ENCODE measurements at regions not wholly inside any gene's neighbourhood (a gene's known extent, or its start where the extent isn't known, plus 50 kb on each side); places are given as distances from the start of the nearest gene placed in this dataset.

DNA sequence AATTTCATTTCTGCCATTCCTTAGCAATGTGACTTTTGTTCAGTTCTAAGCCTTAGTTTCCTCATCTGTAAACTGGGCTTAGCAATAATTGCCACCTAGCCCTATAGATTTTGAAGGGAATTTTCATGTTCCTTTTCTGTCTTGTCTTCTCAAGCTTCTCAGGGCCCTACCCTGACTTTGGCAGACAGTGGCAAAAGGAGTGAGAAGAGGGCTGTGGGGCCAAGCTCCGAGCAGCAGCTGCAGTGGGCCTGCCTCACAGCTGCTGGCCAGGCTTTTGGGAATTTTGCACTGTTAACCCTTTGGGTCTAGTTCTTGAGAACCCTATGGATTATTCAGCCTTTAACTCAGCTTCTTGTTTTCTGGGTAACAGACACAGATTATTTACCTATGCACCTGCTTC lies 67.6 kb upstream of the IGSF1 start:
- TF ChIP-seq, protein P1, sequence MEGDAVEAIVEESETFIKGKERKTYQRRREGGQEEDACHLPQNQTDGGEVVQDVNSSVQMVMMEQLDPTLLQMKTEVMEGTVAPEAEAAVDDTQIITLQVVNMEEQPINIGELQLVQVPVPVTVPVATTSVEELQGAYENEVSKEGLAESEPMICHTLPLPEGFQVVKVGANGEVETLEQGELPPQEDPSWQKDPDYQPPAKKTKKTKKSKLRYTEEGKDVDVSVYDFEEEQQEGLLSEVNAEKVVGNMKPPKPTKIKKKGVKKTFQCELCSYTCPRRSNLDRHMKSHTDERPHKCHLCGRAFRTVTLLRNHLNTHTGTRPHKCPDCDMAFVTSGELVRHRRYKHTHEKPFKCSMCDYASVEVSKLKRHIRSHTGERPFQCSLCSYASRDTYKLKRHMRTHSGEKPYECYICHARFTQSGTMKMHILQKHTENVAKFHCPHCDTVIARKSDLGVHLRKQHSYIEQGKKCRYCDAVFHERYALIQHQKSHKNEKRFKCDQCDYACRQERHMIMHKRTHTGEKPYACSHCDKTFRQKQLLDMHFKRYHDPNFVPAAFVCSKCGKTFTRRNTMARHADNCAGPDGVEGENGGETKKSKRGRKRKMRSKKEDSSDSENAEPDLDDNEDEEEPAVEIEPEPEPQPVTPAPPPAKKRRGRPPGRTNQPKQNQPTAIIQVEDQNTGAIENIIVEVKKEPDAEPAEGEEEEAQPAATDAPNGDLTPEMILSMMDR (IDR thresholded peaks at IDR 0.05; ENCODE audit: borderline replicate concordance, insufficient read depth, low read depth, low read length): no peak

DNA sequence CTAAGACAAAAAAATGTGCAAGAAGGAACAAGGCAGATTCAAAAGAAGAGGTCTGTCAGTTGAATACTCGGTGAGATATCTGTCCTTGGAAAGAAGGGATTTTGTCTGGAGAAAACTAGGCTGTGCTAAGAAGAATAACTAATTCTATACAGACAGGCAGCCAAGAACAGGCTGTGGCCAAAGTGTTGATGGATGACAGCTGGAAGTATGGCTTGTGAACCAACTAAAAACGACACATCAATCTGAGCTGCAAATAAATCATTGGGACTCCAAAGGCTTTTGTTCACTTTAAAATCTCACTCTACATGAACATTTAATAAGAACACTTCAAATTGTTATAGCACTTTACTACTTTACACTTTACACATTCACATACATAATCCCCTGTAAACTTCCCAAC lies 70.5 kb upstream of the IGSF1 start:
- no peak overlapping the region for H3K4me3 ChIP-seq (ENCODE audit: low read depth, low read length)
- TF ChIP-seq, protein P1 (IDR thresholded peaks at IDR 0.05; ENCODE audit: borderline replicate concordance, insufficient read depth, low read depth, low read length): no peak

More for the DNA sequence above, 67.6 kb upstream of the IGSF1 start:
- H3K4me3 ChIP-seq (ENCODE audit: low read depth, low read length): no peak overlapping the region

DNA sequence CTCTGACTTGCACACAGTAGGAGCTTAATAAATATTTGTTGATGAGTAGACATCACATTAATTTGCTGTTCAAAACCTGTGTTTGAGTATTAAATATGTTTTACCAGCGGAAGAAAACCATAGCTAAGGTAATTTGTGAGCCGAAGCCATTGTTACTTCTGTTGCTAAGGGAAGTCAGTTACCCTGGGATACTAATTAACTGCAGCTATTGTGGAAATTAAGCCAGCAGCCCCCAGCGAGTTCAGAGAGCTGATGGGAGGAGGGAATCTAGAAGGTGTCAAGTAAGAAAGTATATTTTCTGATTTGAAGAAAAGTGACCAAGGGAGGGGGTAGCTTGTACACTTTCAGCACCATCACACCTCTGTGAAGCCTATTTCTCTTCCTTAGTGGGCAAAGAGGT lies 76.7 kb upstream of the IGSF1 start:
- TF ChIP-seq, protein P1 (IDR thresholded peaks at IDR 0.05; ENCODE audit: borderline replicate concordance, insufficient read depth, low read depth, low read length): no peak
- no peak overlapping the region for H3K4me3 ChIP-seq (ENCODE audit: low read depth, low read length)

DNA sequence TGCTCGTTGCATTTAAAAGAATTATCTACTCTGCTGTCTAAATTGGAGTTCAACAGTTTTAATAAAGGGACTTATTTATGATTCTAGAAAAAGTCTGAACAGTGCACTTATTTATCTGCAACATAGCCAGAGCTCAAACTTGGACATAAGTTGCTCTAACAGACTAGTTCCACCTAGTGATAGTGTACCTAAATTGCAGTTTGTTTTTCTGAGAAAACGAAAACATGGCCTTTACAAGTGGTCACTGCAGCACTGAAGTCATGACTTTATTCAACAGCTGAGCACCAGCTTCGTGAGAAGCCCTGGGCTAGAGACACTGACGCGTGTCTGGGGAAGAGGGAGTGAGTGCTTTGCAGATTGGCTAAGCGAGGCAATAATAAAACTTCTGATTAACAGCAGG lies 77.3 kb upstream of the IGSF1 start:
- no peak overlapping the region for H3K4me3 ChIP-seq (ENCODE audit: low read depth, low read length)
- TF ChIP-seq, protein P1 (IDR thresholded peaks at IDR 0.05; ENCODE audit: borderline replicate concordance, insufficient read depth, low read depth, low read length): peak; percentile 17; the same call in 1 of the 2 replicates

DNA sequence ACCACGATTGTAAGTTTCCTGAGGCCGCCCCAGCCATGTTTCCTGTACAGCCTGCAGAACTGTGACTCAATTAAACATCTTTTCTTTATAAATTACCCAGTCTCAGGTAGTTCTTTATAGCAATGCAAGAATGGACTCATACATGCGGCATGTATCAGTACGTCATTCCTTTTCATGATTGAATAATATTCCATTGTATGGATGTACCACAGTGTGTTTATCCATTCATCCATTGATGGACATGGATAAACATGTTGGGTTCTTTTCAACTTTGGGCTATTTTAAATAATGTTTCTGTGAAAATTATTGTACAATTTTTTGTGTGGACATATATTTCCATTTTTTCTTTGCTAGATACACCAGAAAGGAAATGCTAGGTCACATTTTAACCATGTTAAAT lies 99.2 kb upstream of the IGSF1 start:
- H3K4me3 ChIP-seq (ENCODE audit: low read depth, low read length): no peak overlapping the region

DNA sequence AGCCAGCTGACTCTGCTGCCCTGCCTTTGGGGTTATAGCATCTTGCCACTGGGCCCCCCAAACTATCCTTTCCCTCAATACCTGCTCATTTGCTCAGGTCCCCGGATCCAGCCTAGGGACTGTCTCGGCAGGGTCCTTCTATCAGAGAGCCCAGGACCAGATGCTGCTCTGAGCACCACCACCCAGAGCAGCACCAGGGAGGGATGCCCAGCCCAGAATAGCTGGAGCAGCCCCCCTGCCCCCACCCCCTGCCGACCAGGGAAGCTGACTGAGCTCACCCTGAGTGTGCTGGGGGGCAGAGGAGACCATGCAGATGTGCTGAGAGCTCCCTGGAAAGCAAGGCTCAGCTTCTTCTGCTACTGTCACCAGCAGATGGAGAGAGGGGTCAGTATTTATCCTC lies 103.6 kb upstream of the IGSF1 start:
- TF ChIP-seq, protein P1 (IDR thresholded peaks at IDR 0.05; ENCODE audit: borderline replicate concordance, insufficient read depth, low read depth, low read length): no peak
- no peak overlapping the region for H3K4me3 ChIP-seq (ENCODE audit: low read depth, low read length)

More for the DNA sequence above, 99.2 kb upstream of the IGSF1 start:
- TF ChIP-seq, protein P1 (IDR thresholded peaks at IDR 0.05; ENCODE audit: borderline replicate concordance, insufficient read depth, low read depth, low read length): no peak

DNA sequence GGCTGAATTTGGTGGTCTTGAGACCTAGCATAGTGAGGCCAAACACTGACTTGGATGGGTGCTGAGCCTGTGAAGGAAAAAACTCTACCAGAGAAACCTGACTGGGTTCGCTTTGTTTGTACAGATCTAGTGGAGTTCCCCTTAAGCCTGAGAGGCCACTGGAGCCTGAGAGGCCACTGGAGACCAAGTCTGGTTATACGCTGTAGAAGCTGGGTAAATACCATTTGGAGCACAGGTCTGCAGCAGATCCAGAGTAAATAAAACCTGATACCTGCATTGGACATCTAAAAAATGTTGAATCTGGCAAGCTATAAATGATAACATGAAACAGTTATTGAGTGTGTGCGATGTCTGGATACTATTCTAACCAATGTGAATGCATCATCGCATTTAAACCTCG lies 104.3 kb upstream of the IGSF1 start:
- TF ChIP-seq, protein P1 (IDR thresholded peaks at IDR 0.05; ENCODE audit: borderline replicate concordance, insufficient read depth, low read depth, low read length): no peak
- H3K4me3 ChIP-seq (ENCODE audit: low read depth, low read length): no peak overlapping the region
